ENCODE measurements at regions not wholly inside any gene's neighbourhood (a gene's known extent, or its start where the extent isn't known, plus 50 kb on each side); places are given as distances from the start of the nearest gene placed in this dataset.

- peaks cover 15% of the 10 kb centered on the region for H3K27me3 Mint-ChIP-seq
- no peaks in the 10 kb centered on the region for H3K36me3 Mint-ChIP-seq (ENCODE audit: low read depth)
- Histone ChIP-seq H3K4me1 (ENCODE audit: insufficient read depth, low read length) (no peaks in the 10 kb centered on the region), H3K36me3 (ENCODE audit: insufficient read depth, low read length) (no peaks in the 10 kb centered on the region), H3K27ac (ENCODE audit: low read depth in 1 of 2, low read length in 2 of 2) (no peak overlapping the region), H3K4me3 (ENCODE audit: low read length) (no peak overlapping the region), H3K9me3 (ENCODE audit: control insufficient read depth in 1 of 2, insufficient read depth in 1 of 2, low read length in 2 of 2) (peaks cover 0 to 6% of the 10 kb centered on the region in 2 experiments), H3K27me3 (ENCODE audit: control insufficient read depth in 1 of 2, insufficient read depth in 2 of 2, low read length in 2 of 2) (no peaks in the 10 kb centered on the region)
- ATAC-seq (ENCODE audit: poor library complexity): no peak
- no peaks in the 10 kb centered on the region for H3K9me3 Mint-ChIP-seq
- no peak for DNase-seq
- H3K27ac Mint-ChIP-seq: no peak overlapping the region
- no peaks in the 10 kb centered on the region for H3K4me1 Mint-ChIP-seq (ENCODE audit: low read depth)
- intact Hi-C loops (cut with DNase I, micrococcal nuclease): no loop called here
- POLR2A ChIA-PET: no interaction called here
- H3K4me3 Mint-ChIP-seq: no peak overlapping the region
- no peak for TF ChIP-seq CTCF (IDR thresholded peaks at IDR 0.05)
- CTCF ChIA-PET: no interaction called here
Measured at GRCh38 chr7:32255036-32255435, 184.8 kb upstream of the PDE1C start.

- H3K4me1 ChIP-seq (ENCODE audit: insufficient read depth, low read length): no peaks in the 10 kb centered on the region
- ChIA-PET POLR2A (no interaction called here), CTCF (no interaction called here)
- H3K4me1 Mint-ChIP-seq (ENCODE audit: low read depth): no peaks in the 10 kb centered on the region
- intact Hi-C loops (cut with DNase I, micrococcal nuclease): no loop called here
- no peak for TF ChIP-seq CTCF (IDR thresholded peaks at IDR 0.05)
- H3K36me3 Mint-ChIP-seq (ENCODE audit: low read depth): no peaks in the 10 kb centered on the region
- ATAC-seq (ENCODE audit: poor library complexity) (no peak), DNase-seq (no peak)
- no peak overlapping the region for H3K27ac Mint-ChIP-seq
- H3K27ac ChIP-seq (ENCODE audit: low read depth in 1 of 2, low read length in 2 of 2): no peak overlapping the region
- H3K27me3 ChIP-seq (ENCODE audit: control insufficient read depth in 1 of 2, insufficient read depth in 2 of 2, low read length in 2 of 2): no peaks in the 10 kb centered on the region
- no peaks in the 10 kb centered on the region for H3K36me3 ChIP-seq (ENCODE audit: insufficient read depth, low read length)
- H3K9me3 Mint-ChIP-seq: no peaks in the 10 kb centered on the region
- H3K27me3 Mint-ChIP-seq: peaks cover 15% of the 10 kb centered on the region
- peaks cover 0 to 6% of the 10 kb centered on the region in 2 experiments for H3K9me3 ChIP-seq (ENCODE audit: control insufficient read depth in 1 of 2, insufficient read depth in 1 of 2, low read length in 2 of 2)
- H3K4me3 ChIP-seq (ENCODE audit: low read length): no peak overlapping the region
- H3K4me3 Mint-ChIP-seq: no peak overlapping the region
Measured at GRCh38 chr7:32253299-32253698, 183.1 kb upstream of the PDE1C start.

- H3K4me3 ChIP-seq (ENCODE audit: low read length): no peak overlapping the region
- ATAC-seq (ENCODE audit: poor library complexity) (no peak), DNase-seq (no peak)
- H3K27me3 ChIP-seq (ENCODE audit: control insufficient read depth in 1 of 2, insufficient read depth in 2 of 2, low read length in 2 of 2): no peaks in the 10 kb centered on the region
- Mint-ChIP-seq H3K4me1 (ENCODE audit: low read depth) (no peaks in the 10 kb centered on the region), H3K27me3 (peaks cover 15% of the 10 kb centered on the region), H3K27ac (no peak overlapping the region), H3K4me3 (no peak overlapping the region), H3K9me3 (no peaks in the 10 kb centered on the region), H3K36me3 (ENCODE audit: low read depth) (no peaks in the 10 kb centered on the region)
- TF ChIP-seq CTCF (IDR thresholded peaks at IDR 0.05): no peak
- H3K4me1 ChIP-seq (ENCODE audit: insufficient read depth, low read length): no peaks in the 10 kb centered on the region
- H3K27ac ChIP-seq (ENCODE audit: low read depth in 1 of 2, low read length in 2 of 2): no peak overlapping the region
- H3K36me3 ChIP-seq (ENCODE audit: insufficient read depth, low read length): no peaks in the 10 kb centered on the region
- intact Hi-C loops (cut with DNase I, micrococcal nuclease): no loop called here
- ChIA-PET POLR2A (no interaction called here), CTCF (no interaction called here)
- H3K9me3 ChIP-seq (ENCODE audit: control insufficient read depth in 1 of 2, insufficient read depth in 1 of 2, low read length in 2 of 2): peaks cover 0 to 6% of the 10 kb centered on the region in 2 experiments
Measured at GRCh38 chr7:32251659-32252058, 181.5 kb upstream of the PDE1C start.
